HG03280 (cell line): ENCODE measurements at regions not wholly inside any gene's neighbourhood (a gene's known extent, or its start where the extent isn't known, plus 50 kb on each side); places are given as distances from the start of the nearest gene placed in this dataset.
"Not testable (repeated sequence)": the region's sequence is repeated elsewhere in the genome, so short reads cannot be mapped to it uniquely, and the experiment has no call there.

Experiments used
- ATAC-seq: cut with Tn5 transposase; IDR thresholded peaks from one replicate; pipeline ENCODE4 v1.9.1; 2021; ENCODE audit warnings: mild to moderate bottlenecking, moderate library complexity; ENCODE audit not compliant: unreplicated experiment

DNA sequence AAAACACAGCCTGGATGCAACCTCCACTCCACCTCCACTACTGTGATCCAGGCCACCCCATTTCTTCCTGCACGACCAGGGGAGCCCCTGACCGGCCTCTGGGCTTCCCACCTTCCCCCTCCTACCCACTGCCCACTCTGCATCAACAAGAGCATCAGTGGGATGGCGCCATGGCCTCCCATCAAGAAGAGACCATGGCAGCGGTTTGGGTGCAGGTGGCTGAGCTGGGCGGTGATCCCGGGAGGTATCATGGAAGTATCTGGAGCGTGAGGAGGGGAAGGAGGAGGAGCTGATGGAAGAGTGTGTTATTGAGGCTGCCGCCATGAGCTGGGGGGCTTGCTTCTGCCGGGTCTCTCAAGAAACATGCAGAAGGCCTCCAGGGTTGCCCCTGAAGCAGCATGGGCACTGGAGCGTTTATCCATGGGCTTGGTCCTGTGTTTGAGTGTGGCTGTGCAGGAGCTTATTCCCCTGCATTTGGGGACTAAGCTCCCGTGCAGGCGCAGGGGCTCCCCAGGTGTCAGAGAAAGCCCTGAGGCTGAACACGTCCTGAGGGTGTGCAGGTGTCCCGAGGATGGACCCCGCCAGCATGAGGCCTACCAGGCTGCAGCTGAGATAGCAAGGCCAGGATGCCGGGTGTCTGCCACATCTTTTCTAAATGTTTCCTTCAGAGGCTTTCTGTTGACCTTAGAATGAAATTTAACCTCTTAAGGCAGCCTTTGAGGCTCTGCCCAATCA, 99.2 kb upstream of the PCBD1 start:
- ATAC-seq, result no peak

DNA sequence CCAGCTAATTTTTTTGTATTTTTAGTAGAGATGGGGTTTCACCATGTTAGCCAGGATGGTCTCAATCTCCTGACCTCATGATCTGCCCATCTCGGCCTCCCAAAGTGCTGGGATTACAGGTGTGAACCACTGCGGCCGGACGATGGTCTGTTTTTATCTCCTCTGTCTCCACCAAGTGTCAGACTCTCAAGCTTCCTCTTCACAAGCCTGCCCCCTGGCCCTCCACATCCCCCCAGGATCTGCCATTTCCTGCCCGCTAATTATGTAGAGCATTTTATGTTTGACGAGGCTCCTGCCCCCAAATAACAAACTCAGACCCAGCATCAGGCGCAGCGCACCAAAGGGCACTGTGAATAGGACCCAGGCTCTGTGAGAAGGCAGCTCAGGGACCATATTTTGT, 101.8 kb upstream of the PCBD1 start:
- not testable (repeated sequence) for ATAC-seq

DNA sequence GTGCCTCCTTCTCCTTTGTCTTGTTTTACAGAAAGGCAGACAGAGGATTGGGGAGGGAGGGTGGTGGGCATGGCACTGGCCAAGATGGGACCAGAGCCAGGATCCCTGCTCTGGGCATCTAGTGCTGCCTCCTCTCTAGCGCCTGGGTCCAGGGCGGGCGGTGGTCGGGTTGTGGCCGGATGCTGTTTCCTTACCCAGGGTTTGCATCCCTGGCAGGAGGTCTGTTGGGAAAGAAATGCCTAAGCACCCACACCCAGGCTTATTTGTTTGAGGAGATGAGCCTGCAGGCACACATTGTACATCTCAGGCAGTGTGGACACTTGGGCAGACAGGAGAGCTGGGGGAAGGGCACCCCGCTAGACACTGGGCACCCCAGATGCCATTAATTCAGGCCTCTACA, 102.3 kb upstream of the PCBD1 start:
- no peak for ATAC-seq

DNA sequence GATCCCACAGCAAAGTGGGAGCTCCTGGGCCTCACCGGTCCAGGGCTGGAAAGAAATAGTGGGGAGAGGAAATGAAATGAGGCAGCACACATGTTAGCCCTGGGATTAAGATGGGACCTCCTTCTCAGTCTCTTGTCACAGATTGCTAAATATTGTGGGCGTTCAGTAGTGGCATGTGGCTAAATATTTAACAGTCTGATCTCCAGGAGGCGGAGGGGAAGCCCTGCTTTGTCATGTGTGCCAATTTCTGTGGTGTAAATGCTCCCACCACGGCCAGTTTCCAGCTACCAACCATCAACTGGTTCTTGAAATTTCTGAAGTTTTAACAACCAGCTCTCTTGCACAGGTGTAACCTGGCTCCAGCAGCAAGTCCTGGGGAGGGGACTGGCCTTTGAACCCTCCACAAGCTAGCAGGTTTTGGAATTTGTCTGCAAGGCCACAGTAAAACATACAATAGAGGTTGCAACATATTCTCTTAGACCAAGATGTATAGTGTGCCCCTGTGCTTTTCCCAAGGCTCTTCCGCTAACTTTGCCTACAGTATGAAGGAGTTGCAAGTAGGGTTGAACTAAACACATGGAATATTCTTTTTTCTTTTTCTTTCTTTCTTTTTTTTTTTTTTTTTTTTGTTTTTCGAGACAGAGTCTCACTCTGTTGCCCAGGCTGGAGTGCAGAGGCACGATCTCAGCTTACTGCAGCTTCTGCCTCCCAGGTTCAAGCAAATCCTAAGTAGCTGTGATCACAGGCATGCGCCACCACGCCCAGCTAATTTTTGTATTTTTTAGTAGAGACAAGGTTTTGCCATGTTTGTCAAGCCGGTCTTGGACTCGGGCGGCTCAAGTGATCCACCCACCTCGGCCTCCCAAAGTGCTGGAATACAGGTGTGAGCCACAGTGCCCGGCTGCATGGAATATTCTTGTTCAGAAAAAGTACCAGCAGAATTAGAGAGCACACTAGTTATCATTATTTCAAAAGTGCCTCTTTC, 103.1 kb upstream of the PCBD1 start:
- ATAC-seq, result no peak

DNA sequence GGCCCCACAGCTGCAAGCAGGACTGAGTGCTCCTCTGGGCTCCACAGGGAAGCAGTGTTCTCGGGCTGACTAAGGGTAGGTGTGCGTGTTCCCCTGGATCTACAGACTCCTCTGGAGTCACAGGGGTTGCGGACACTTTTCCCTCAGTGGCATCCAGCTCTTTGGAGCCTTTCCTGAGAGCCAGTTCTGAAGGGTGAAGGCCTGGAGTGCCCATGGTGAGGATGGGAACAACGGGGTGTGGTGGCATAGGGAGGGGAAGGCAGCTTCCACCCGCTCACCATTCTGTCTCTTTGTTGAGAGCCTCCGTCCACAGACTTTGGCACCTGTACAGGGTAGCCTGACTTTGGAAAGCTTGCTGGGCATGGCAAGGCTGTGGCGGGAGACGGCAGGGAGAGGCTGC, 104.1 kb upstream of the PCBD1 start:
- no peak for ATAC-seq

DNA sequence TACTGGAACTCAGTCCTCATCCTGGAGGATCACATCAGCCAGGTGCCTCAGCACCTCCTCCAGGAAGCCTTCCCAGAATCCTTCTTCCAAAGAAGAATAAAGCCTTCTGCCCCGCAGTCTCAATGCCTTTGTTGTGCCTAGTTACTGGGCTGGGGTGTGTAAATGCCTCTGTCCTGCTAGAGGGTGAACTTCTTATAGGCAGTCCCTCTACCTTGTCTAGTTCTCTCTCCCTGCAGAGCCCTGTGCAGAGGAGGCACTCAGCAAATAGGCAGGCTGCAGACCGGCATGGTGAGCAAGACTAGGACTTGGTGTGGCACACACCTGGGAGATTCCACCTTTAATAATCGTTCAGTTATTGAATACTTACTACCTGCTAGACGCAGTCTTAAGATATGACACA, 104.7 kb upstream of the PCBD1 start:
- ATAC-seq, result no peak

DNA sequence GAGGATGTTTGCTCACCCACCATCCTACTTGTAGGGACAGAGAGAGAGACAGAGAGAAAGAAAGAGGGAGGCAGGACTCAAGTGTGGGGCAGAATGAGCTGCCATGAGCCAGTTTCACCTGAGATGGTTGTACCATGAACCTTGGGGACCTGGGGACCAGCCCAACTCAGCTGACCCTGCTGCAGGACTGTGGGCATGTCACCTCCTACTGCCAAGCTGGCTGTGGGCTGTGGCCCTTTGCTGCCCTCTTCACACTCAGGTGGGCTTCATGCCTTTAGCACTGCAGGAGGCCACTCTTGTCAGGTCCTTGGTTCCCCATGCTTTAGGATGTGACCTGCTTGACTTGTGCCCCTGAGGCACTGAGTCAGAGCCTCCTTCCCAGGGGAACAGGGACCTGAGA, 108.2 kb upstream of the PCBD1 start:
- ATAC-seq, result no peak

DNA sequence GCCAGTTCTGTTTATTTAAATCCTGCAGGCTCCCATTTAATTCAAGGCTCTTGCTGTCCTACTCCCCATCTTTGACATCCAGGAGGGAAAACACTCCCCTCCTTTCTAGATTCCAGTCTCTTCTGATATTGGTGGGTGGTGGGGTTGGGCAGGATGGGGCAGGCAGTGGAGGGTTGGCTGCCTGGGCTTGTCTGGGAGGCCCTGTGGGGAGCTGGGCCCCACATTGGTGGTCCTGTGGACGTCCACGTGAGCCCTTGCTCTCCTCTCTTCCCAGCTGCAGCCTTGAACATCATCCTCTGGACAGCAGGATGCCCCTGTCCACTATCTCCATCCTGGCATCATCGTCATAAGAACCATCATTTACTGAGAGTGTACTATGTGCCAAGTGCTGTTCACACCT, 108.9 kb upstream of the PCBD1 start:
- ATAC-seq, result no peak

DNA sequence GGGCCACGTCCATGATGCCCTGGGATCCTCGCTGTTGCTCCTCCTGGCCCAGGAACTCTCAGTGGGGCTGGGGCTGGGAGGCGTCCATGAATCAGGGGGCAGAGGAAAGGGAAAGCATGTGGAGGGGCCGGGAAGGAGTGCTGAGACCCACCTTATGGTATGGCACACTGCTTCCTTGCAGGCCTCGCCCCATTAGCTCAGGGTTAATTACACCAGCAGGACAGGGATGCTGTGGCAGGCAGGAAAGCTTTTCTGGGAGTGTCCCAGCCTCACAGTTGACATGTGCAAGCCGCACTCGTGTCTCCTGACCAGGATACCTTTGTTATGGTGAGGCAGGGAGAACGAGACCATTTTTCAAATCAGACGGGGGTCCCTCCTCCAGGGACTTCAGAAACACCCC, 109.7 kb upstream of the PCBD1 start:
- no peak for ATAC-seq

DNA sequence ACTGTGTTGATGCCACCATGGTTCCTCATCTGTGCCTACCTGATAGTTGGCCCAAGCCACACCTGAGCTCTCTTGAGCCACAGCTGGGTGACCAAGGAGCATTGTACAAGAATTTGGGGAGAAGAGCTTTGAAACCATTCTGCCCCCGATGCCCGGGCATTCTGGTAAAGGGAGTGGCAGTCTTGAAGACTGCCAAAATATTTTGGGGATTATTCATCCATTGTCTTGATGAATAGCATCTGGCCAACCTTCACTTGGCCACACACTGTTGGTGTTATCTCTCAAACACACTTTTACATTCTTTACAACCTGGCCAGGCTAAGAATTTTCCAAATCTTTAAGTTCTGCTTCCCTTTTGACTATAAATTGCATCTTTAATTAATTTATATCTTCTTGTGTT, 113.1 kb upstream of the PCBD1 start:
- no peak for ATAC-seq

DNA sequence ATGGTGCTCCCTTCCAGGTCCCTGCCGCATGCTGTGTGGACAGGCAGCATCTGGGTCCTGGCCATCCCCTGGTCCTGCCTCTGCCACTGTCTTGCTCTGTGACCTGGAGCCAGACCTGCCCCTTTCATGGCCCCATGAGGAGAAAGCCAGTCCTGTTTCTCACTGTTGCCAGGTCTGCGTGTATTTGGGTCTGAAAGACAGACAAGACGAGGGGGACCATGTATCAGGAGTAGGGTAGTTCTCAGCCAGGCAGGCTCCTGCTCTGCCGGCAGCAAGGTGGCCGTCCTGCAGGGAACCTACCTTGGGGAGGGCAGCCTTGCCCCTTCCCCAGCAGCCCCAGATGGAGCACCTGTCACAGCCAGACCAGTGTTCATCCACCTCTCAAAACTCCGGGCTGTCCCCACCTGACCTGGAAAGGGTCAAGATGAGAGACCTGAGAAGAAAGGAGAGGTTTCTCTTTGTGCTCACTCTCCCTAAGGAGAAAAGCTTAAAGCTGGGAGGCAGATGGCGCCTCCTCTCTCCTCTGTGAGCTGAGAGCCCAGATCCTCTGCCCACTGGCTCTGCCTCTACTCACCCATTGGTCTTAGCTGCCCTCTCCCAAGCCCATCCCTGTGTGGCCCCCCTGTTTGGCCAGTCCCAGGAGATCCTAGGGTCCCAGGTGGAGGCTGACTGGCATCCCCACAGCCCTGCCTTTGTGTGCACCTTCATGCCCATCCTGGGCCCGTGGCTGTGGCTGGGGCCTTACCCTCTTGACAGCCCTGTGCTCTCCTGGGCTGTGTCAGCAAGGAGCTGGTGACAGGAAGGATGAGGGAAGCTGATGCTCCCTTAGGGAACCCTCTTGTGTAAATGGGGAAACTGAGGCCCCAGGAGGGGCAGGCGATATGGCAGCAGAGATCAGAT, 116.1 kb upstream of the PCBD1 start:
- ATAC-seq, result no peak

DNA sequence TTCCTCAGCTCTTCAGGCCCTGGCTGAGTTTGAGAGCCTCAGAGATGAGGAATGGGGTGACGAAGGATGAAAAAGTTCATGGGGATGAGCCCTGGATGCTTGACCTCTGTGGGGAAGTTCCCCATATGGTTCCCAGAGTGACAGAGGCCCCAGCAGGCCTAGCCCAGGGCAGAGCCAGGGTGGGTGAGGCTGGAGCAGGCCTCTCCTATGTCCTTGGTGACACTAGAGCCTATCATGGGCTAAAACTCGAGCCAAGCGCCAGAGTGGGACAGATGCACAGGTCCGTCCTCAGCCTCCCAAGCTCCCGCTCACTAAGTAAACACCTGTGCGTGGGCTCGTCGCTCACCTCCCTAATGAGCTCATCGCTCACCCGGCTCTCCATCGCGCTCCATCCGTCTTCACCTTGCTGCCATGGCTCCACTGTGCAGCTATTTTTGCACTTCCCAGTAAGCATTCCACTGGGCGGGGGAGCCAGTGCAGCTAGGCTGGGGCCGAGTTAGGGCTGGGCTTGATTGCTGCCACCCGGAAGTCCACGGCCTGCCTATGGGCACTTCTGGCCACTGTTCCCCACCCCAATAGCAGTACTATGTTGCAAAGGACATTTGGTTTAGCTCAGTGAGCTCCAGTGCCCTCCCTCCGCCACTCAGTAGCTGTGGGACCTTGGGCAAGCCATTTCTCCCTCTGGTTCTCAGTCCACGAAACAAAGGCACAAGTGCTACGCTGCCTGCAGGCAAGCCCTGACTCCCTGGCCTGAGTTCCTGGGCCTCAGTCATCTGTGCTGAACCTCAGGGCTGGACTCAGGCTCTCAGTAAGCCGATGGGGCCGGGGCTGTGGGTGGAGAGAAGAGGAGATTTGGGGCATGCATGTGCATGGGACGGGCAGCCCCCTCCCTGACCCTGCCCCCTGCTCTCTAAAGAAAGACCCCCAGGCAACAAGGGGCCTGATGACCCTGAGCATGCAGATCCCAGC, 117.3 kb upstream of the PCBD1 start:
- no peak for ATAC-seq

DNA sequence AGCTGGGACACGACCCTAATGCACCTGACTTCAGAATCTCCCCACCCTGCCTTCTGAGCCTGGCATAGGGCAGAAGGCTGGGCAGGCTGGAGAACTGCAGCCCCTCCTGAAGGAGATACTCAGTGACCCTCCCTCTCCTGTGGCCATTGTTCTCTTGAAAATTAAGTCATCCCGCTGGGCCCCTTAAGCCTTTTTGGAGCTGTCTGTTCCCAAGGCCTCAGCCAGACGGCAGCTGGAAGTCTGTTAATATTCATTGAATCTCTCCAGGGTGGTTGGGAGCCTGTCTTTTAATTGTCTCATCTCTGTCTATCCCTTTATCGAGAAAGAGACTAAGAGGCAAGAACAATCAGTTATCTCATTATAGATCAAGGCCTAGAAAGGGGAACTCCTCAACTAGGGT, 118.1 kb upstream of the PCBD1 start:
- ATAC-seq, result no peak

DNA sequence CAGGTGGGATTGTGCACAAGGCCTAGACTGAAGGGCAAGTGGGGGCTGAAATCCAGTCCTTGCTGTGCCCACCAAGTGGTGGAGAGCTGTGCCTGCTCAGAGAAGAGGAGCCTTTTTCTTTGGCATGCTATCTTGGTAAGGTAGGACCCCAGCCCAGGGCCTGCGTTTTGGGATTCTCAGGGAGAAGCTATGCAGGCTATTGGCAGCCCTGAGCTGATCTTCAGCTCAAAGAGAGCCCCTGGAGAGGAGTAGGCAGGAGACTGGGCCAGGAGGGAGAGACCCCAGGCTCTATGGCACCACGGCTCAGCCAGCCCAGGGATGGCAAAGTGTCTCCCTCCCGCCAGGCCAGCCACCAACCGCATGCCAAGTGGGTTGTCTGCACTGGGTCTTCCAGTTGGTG, 119.2 kb upstream of the PCBD1 start:
- no peak for ATAC-seq

DNA sequence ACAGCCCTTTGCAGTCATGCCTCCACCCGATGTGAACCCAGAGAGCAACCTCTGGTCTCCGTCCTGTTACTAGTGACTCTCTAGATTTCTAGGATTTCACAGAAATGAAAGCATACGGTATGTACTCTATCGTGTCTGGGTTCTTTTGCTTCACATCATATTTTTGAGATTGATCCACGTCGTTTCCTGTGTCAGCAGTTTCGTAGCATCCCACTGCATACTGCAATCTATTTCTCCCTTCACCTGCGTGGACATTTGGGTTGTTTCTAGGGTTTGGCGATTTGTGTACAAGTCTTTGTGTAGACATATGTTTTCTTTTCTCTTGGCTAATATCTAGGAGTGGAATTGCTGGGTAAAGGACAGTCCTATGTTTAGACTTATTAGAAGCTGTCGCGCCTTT, 119.8 kb upstream of the PCBD1 start:
- no peak for ATAC-seq

DNA sequence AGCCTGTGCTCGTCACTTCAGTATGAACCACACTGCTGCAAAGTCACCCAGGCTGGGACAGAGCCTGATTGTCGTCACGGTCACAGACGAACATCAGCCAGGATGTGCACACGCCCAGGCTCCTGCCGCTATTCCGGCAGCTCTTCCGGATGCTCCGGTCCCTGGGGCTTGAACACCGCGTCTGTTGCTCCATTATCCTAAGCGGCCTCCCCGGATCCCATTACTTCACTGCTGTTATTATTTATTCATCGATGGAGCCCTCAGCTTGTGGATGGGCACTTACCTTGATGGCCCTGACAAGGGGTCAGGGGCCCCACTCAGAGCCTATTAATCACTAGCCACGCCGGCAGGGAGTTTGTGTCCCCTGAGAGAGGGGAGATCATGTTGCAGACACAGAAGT, 120.8 kb upstream of the PCBD1 start:
- no peak for ATAC-seq

DNA sequence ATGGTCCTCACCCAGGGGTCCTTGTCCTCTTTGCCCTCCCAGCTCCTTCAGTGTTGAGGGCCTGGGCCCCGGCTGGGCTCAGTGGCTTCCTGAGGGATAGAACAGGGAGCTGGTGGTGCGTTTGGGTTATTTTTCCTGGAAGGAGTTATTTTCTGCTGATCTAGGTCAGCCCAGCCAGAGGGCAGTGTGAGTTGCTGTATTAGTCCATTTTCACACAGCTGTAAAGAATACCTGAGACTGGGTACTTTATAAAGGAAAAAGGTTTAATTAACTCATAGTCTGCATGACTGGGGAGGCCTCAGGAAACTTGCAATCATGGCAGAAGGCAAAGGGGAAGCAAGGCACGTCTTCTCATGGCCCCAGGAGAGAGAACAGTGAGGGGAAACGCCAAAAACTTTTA, 122.4 kb upstream of the PCBD1 start:
- no peak for ATAC-seq

DNA sequence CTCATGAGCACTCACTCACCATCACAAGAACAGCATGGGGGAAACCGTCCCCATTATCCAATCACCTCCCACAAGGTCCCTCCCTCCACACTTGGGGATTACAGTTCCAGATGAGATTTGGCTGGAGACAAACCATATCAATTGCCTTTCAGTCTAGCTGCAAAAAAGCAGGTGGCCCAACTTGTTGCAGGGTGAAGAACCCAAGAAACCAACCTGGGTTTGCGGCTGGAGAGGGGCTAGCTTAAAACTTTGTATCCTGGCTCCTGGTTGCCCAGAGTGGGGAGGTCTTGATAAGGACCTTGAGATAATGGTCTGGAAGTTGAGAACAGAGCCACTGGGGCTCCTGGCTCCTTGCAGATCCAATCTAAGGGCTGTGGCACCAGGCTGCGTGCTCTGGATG, 122.8 kb upstream of the PCBD1 start:
- no peak for ATAC-seq

DNA sequence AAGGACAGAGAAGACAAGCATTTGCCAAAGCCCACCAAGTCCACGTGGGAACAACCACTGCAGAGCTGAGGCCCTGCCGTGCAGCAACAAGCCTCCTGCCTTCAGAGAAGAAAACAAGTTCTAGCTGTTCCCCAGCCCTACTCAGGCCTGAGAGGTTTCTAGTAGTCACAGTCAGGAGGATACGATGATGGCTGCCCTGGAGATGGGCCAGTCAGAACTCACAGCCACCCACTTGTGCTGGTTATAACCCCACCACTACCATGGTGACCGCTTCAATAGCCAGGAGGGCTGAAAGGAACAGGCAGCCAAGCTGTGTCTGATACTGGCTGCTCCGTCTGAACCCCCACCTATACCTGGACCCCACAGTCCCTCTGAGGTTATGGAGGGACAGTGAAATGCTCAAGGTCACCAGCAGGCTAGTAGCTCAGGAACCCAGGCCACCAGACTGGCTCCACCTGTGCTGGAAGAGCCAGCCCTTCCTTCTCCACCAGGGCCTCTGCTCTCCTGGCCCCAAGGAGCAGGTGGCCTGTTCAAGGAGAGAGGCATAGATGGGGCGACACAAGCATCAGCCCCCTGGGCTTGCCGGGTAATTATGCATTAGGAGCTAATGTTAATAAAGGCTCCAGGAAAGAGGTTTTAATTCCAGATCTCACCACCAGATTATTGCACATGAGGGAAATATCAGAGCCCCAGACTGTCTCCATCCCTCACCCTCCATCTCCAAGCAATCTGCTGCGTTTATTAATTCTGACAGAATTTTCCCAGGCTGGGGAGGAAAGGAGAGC, 125.8 kb upstream of the PCBD1 start:
- no peak for ATAC-seq
